ENCODE measurements at regions not wholly inside any gene's neighbourhood (a gene's known extent, or its start where the extent isn't known, plus 50 kb on each side); places are given as distances from the start of the nearest gene placed in this dataset.

GRCh38 chr5:82859451-82860140 lies 217.6 kb downstream of the TMEM167A start:
- no peak overlapping the region for H3K4me2 ChIP-seq (ENCODE audit: low read length)
- H3K9me3 ChIP-seq (ENCODE audit: control insufficient read depth in 1 of 2, insufficient read depth in 1 of 2, low read depth in 1 of 2, low read length in 2 of 2): no peaks in the 10 kb centered on the region
- ChIA-PET RAD21 (ENCODE audit: low non-redundant PET in 1 of 2, low total read pairs in 2 of 2, uncharacterized antibody in 2 of 2, unreplicated experiment in 2 of 2) (no interaction called here), CTCF (no interaction called here), POLR2A (no interaction called here)
- H3K4me1 ChIP-seq (ENCODE audit: control insufficient read depth in 1 of 2, insufficient read depth in 2 of 2, low read length in 2 of 2): no peaks in the 10 kb centered on the region
- no peaks in the 10 kb centered on the region for H4K20me1 ChIP-seq (ENCODE audit: insufficient read depth)
- H3K9me2 ChIP-seq (ENCODE audit: insufficient read depth): no peaks in the 10 kb centered on the region
- no peak overlapping the region for H3K9ac ChIP-seq (ENCODE audit: low read length)
- no peaks in the 10 kb centered on the region for H3K27me3 ChIP-seq (ENCODE audit: insufficient read depth, low read length)
- H3K27ac ChIP-seq (ENCODE audit: low read depth, low read length): no peak overlapping the region
- DNase-seq (ENCODE audit: low read depth, low spot score) (no peak), ATAC-seq (no peak)
- H3K4me3 ChIP-seq (replicated peaks in 1 of 2; ENCODE audit: low read depth in 1 of 2, low read length in 2 of 2): no peak overlapping the region
- H3K79me2 ChIP-seq (ENCODE audit: insufficient read depth, low read length): no peaks in the 10 kb centered on the region
- BruUV-seq (replicated peaks): no TSS peak
- H3K36me3 ChIP-seq (ENCODE audit: control insufficient read depth in 1 of 2, insufficient read depth in 2 of 2, low read length in 2 of 2): no peaks in the 10 kb centered on the region
- no peak for TF ChIP-seq SRF (IDR thresholded peaks at IDR 0.05; ENCODE audit: low read depth)
- no peak for TF ChIP-seq ELF1 (IDR thresholded peaks at IDR 0.05; ENCODE audit: borderline replicate concordance, low read depth)
- no peak for TF ChIP-seq REST (IDR thresholded peaks at IDR 0.05; ENCODE audit: low read depth)
- TF ChIP-seq POLR2AphosphoS5 (IDR thresholded peaks at IDR 0.05; ENCODE audit: low read depth, low read length): no peak
- TF ChIP-seq EGR1 (IDR thresholded peaks at IDR 0.05; ENCODE audit: low read depth): no peak
- no peak for TF ChIP-seq JUND (IDR thresholded peaks at IDR 0.05)
- no peak for TF ChIP-seq ZNF274 (IDR thresholded peaks at IDR 0.05; ENCODE audit: low read depth, low read length)
- no peak for TF ChIP-seq TCF7L2 (IDR thresholded peaks at IDR 0.05; ENCODE audit: borderline replicate concordance, extremely low read depth, insufficient read depth, insufficient read length)
- TF ChIP-seq SP1 (IDR thresholded peaks at IDR 0.05; ENCODE audit: low read depth): no peak
- TF ChIP-seq MAX (IDR thresholded peaks at IDR 0.05): no peak
- TF ChIP-seq FOSL1 (IDR thresholded peaks at IDR 0.05; ENCODE audit: low read depth): no peak
- TF ChIP-seq SIN3A (IDR thresholded peaks at IDR 0.05; ENCODE audit: low read depth): no peak
- intact Hi-C loops (cut with micrococcal nuclease): no loop called here
- H2AFZ ChIP-seq (ENCODE audit: low read depth, low read length, poor library complexity, severe bottlenecking): no peak overlapping the region
